ENCODE measurements at regions not wholly inside any gene's neighbourhood (a gene's known extent, or its start where the extent isn't known, plus 50 kb on each side); places are given as distances from the start of the nearest gene placed in this dataset.

DNA sequence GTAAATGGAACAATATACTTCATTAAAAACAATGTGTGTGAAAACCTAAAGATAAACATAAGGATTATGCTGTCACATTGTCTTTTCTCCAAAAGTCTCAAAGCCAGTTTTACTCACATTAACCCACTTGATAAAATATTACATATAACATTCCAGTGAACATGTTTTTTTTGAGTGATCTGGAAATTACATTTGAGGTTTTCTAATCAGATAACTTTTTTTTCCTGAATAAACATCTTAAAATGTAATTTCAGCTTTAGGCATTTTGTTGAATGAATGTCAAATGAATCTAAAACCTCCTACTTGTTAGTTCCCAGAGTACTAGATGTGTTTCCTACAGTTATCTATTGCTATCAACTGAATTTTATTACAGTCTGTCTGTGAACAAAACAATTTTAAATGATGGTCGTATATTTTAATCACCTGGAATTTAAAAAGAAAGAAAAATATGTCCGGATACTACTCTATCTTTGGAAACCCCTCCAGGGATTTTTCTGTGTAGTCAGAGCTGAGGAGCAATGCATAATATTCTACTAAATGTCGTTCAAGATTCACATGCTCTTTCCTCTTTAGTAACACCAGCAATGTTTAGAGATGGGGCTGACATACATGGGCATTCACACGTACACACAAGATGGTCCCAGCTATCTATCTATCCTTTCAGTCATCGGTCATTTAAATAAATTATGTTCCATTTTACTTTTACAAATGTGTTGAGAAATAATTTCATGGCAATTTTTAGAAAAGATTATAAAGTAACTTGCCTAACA, 283.9 kb downstream of the KLF12 start:
- DNase-seq (ENCODE audit: low read depth in 3 of 3), result no peak

- DNase-seq (ENCODE audit: low read depth in 3 of 3), result no peak
These were observed 284.9 kb downstream of the KLF12 start for GRCh38 chr13:73849292-73849691.

DNA sequence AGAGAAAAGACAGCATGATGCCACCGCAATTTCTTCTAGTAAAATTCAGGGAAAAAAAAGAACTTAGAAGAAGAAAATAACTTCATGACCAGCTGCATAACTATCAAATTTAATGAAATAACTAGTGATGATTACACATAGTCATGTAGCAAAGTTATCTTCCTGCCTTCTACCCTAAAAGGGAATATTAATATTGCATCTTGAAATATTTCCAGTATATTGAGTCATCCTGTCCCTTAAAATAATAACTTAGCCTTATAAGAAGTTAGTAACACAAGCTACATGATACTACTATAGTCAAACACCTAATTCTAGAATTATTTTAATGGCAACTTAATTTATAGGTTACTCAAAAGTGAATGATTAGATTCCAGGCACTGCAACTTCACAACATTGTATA, 289.2 kb downstream of the KLF12 start:
- DNase-seq (ENCODE audit: low read depth in 3 of 3), result no peak

DNA sequence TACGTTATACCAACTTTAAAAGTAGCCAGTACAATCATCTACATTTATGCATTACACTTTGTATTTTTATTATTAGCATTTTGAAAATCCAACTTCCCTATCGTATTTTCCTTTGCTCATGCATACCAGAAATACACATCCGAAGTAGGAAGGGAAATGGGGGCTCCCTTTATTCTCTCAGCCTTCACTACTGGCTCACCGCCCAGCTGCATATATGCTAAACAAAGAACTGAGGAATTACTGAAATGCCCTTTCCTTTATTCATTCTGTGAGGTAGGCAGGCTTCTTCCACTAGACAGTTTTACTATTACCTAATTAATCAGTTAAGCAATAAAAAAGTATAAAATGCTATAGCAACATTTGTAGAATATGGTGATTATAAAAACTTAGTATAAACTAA, 291.6 kb downstream of the KLF12 start:
- no peak for DNase-seq (ENCODE audit: low read depth in 3 of 3)

DNA sequence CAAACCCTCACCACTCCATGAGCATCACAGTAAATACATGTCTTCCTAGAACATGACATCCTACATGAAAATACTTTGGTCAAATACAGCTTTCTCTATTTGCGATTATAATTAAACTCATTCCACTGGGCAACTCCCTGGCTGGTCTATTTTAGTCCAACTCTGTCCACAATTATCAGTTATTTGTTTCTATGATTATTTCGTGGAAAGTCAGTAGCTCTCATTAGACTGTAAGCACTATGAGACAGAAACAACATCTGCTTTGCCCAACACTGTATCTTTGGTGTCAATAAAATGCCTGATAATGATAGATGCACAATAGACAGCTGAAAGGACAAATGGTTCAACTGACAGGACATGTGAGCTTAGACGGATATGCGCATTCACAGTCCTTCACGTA, 292.0 kb downstream of the KLF12 start:
- DNase-seq (ENCODE audit: low read depth in 3 of 3), result no peak

DNA sequence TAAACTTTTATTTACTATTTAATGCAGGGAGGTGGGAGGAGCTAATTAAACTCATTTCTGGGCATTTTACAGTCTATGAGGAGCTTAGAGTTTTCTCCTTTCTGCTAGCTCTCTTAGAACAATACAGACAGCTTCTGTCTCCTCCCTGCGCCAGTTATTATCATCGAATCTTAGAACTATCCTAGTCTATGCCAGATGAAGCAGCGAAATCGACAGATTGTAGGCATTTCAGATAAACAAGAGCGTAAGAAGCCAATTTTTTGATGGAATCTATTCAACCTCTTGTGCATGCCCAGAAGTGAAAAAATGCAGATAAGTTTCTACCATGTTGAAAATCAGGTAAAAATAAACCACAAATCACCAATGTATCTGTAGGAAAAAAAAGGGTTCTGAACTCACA, 297.1 kb downstream of the KLF12 start:
- no peak for DNase-seq (ENCODE audit: low read depth in 3 of 3)

DNA sequence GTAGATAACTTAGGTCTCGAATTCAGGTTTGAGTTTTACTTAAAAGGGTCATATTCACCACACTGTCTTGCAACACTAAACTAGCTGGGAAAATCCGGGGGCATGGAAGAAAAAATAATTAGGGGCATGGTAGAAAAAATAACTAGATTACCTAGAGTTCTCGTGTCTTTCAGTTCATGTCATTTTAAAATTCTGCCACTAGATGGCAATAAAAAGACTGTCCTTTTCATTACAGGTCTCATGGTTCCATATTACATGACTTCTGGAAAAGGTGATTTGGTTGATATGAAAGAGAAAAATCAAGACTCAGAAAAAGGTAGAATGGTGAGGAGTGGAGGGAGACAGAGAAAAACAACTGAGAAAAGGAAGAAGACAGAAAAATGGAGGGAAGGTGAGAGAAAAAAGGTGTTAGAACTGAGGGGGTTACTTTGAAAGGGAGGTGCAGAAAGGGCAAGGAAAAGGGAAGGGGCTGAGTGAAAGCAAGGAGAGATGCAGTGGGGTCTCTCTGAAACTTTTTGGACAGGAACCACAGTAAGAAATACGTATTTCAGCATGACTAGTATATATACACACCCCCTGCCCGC, 299.0 kb downstream of the KLF12 start:
- no peak for DNase-seq (ENCODE audit: low read depth in 3 of 3)

- no peak for DNase-seq (ENCODE audit: low read depth in 3 of 3)
These were observed 300.7 kb downstream of the KLF12 start for GRCh38 chr13:73833325-73834070.

DNA sequence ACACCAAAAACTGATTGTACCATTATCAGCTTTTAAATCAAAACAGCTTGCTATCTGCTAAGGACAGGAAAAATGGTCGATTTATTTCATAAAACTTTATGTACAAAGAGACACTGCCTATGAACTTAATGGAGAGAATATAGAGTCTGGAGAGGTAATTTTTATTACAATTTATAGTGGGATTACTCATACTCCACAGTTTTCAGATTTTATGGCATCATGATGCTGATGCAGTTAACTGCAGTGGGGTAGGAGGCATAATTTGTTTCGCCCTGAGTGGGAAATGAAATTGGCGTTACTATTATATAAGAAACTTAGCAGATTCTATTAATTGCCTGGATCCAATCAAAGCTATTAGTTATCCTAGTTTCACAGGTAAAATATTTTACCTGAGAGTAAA, 301.4 kb downstream of the KLF12 start:
- DNase-seq (ENCODE audit: low read depth in 3 of 3), result no peak

DNA sequence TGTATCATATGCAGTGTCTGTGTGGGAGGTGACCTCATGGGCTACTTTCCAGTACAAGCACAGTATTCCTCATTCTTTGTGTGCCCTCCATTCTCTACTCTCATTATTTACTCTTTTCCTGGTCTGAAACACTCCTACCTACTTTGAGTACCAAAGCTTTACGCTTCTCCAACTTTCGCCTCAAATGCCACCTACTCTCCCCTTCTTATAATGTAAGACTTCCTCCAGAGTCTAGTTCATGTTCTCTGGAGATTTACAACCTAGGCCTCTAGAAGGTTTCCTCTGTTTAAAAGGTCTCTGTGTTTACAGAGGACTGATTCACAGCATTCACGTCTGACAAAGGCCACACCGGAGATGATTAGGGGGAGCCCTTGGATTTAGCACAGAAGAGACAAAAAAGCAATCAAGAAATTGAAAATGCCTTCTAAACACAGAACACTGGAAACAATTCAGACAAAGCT, 302.0 kb downstream of the KLF12 start:
- DNase-seq (ENCODE audit: low read depth in 3 of 3), result no peak

DNA sequence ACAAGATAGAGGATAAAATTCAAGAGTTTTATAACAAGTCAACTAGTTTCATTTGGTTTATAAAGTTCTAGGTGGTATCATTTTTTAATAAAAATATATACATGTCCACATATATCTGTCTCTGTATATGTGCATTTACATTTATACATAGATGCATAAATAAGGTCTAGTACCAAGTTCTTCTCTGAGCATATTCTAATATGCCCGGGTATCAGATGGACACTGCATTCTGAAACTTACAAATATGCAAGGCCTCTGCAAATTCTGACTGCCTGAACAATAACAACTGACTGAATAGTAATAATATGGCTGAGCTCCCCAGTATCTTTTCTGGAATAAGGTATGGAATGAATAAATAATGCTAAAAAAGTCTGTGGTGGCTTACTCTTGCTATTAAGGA, 304.8 kb downstream of the KLF12 start:
- no peak for DNase-seq (ENCODE audit: low read depth in 3 of 3)

- no peak for DNase-seq (ENCODE audit: low read depth in 3 of 3)
These were observed 305.4 kb downstream of the KLF12 start for GRCh38 chr13:73828811-73829210.

GRCh38 chr13:73827434-73827833, 306.8 kb downstream of the KLF12 start:
- DNase-seq (ENCODE audit: low read depth in 3 of 3), result no peak

DNA sequence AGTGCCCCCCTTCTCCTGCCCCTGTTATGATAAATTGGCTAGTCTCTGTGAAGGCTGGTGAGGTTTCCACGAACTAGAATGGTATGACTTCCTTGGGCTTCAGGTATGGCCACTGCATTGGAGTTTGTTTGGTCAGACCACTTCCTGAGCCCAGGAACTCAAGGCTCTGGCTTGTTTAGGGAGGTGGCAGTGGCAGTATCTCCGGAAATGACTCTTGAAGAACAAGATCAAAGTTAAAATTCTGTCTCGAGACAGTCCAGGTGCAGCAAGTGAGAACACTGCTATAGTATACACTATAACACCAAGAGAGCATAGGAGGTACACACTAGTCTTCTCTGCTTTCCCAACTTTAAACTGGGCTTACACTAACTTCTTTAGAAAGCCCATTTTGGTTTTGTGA, 309.1 kb downstream of the KLF12 start:
- no peak for DNase-seq (ENCODE audit: low read depth in 3 of 3)

DNA sequence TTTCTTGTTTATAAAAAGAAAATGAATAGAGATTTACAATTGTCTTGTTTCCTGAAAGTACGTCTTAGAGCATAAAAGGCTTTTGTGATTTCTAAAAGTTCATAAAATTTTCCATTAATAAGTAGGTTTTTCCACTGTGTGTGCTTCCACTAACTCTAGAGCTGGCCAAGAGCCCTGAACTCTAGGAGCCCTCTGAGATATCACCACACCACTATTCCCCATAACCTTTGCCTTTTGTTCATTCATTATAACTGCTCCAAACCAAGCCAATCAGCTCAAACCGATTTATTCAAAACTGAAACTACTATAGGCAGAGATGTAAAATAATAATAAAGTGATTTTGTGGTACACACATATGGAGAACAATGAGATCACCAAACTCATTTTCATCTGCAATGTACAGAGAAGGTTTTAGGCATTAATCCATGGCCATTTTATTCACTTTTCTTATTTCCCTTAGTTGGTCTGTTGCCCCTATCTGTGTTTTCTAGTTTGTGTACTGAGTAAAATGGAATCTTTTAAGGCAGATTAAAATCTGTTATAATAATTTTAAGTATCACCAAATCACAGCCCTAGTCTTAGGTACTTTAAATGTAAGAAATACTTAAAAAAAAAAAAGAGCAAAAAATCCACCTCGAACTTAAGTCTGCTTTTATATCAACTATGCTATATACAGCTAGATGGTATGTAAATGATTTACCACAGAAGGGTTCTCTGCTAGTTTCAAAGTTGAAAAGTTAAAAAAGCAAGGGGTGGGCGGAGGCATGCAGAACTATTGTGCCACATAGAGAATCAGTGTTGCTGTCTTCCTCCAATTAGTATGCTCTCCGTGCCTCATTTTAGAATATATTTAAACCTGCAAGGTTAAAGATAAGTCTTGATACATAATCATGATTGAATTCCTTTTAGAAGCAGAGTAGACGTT, 311.3 kb downstream of the KLF12 start:
- no peak for DNase-seq (ENCODE audit: low read depth in 3 of 3)

DNA sequence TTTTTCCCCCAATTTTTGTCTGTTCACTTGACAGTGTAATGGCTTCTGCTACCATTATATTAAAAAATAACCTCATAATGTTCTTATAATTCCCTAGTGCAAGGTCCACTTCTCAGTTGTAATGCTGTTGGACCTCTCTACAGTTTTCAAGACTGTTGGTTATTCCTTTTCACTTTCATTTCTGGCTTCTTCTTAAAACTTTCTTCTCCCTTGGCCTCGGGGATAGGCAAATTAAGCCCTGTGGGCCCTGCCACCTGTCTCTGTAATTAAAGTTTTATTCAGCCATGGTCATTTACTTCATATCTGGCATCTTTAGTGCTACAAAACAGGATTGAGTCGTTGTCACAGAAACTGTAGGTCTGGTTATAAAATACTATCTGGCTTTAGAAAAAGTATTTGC, 313.5 kb downstream of the KLF12 start:
- no peak for DNase-seq (ENCODE audit: low read depth in 3 of 3)

- no peak for DNase-seq (ENCODE audit: low read depth in 3 of 3)
These were observed 313.9 kb downstream of the KLF12 start for GRCh38 chr13:73820285-73820684.

- no peak for DNase-seq (ENCODE audit: low read depth in 3 of 3)
These were observed 314.5 kb downstream of the KLF12 start for GRCh38 chr13:73819711-73820110.

GRCh38 chr13:73816702-73817101, 317.5 kb downstream of the KLF12 start:
- no peak for DNase-seq (ENCODE audit: low read depth in 3 of 3)

DNA sequence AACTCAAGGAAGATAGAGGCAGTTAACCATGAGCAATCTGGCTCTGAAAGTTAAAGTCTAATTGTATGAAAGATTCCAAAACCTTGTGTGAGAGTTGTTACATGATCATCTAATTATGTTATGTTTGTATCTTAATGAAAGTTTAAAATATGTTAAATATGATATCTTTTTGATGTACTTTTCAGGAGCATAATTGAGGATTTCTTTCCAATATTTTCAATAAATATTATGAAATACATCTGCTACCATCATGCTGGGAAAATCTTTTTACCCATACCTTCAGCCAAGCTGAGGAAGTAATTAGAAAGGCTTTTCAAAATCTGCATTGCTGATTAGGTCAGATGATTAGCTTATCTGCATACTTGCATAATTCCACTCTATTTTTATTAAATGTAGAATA, 318.4 kb downstream of the KLF12 start:
- DNase-seq (ENCODE audit: low read depth in 3 of 3), result no peak

DNA sequence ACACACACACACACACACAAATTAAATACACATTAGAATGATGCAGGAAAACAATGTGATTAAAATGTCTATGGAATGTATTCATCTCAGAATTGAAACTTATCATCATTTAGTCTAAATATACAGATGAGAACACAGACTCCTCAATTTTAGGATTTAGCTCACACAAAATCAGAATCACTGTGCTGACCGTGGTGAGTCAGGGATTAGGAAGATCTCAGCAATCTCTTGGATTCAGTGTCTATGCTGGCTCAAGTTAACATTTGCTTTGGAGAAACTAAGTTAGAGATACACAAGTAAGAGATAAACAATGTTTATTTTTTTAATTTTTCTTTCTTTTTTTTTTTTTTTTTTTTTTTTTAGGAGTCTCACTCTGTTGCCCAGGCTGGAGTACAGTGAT, 323.6 kb downstream of the KLF12 start:
- DNase-seq (ENCODE audit: low read depth in 3 of 3), result no peak

DNA sequence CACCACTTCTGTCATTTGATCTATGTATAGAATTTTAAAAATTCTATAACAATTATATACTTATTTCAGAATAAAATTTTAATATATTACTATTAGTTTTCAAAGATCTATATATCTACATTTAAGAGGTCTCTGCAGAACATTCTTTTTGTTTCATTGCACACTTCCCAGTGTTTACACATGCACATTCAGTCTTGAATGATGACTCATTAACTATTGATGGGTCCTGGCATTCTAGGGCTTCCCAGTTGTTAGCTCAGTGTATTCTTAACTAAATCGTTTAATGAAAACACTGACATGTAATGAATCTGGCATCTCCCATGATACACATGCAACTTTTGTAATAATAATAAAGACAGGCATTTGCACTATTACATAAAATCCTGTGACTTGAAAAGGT, 324.6 kb downstream of the KLF12 start:
- no peak for DNase-seq (ENCODE audit: low read depth in 3 of 3)

All from stimulated activated CD4-positive, alpha-beta T cell treated with anti-CD3 and anti-CD28 coated beads, TNF-alpha, amount 100 ng/mL, for 24 hours (primary cell).